ENCODE measurements at regions not wholly inside any gene's neighbourhood (a gene's known extent, or its start where the extent isn't known, plus 50 kb on each side); places are given as distances from the start of the nearest gene placed in this dataset.

DNA sequence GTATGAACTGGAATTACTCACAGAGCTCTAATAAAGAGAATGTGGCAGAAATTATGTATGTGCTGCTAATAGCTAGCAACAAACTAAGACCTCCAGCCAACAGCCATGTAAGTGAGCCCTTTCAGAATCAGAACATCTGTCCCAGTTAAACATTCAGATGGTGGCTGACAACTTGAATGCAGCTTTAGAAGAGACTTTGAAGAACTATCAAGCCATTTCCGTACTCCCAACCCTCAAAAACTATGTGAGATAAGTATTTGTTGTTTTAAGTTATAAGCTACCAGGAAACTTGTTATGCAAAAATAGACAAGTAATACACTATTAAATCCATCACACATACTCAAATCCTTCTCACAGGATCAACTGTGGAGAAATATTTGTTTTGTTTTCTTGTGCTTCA is 205.2 kb upstream of the EDIL3 start (continued):
- TF ChIP-seq, protein P1, sequence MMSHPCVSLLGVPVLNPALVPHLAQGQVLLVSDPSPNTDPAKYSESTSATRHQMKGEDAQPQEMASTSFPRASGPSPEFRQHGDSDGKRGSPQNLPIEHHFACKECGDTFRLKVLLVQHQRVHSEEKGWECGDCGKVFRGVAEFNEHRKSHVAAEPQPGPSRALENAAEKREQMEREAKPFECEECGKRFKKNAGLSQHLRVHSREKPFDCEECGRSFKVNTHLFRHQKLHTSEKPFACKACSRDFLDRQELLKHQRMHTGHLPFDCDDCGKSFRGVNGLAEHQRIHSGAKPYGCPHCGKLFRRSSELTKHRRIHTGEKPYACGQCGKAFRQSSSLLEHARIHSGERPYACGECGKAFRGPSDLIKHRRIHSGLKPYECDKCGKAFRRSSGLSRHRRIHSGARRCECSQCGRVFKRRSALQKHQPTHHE (CRISPR knock-in tag; IDR thresholded peaks at IDR 0.05; ENCODE audit: borderline replicate concordance): no peak
- TF ChIP-seq, protein P2, sequence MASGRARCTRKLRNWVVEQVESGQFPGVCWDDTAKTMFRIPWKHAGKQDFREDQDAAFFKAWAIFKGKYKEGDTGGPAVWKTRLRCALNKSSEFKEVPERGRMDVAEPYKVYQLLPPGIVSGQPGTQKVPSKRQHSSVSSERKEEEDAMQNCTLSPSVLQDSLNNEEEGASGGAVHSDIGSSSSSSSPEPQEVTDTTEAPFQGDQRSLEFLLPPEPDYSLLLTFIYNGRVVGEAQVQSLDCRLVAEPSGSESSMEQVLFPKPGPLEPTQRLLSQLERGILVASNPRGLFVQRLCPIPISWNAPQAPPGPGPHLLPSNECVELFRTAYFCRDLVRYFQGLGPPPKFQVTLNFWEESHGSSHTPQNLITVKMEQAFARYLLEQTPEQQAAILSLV (CRISPR knock-in tag; IDR thresholded peaks at IDR 0.05; ENCODE audit: borderline replicate concordance): no peak
- no peak for TF ChIP-seq KDM1A (CRISPR knock-in tag; IDR thresholded peaks at IDR 0.05)
- no peak for TF ChIP-seq RAD21 (CRISPR knock-in tag; IDR thresholded peaks at IDR 0.05)

DNA sequence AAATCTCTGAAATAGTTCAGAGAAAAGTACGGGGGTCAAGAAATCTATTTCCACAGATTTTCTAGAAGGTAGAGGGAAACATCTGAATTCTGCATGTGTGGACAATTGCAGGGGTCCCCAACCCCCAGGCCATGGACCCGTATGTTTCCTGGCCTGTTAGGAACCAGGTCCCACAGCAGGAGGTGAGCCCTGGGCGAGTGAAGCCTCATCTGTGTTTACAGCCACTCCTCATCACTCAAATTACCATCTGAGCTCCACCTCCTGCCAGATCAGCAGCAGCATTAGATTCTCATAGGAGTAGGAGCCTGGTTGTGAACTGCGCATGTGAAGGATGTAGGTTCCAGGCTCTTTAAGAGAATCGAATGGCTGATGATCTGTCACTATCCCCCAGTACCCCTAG is 200.5 kb upstream of the EDIL3 start:
- ATAC-seq (no peak), DNase-seq (ENCODE audit: low spot score) (no peak), FAIRE-seq (no peak)
- 27% methylated on average over 3 of the region's 5 CpGs for WGBS (ENCODE audit: low lambda C conversion rate)
- no peak overlapping the region for H3K9ac ChIP-seq (ENCODE audit: insufficient read depth, low read depth, low read length)
- ChIA-PET CTCF (ENCODE audit: low intra/inter-chr PET ratio, low total read pairs) (no interaction called here), POLR2A (no interaction called here)
- in situ Hi-C loops (cut with HindIII; ENCODE audit: extremely low pct_ligation_motif_present, low pct_unique_long_range_greater_than_20kb): no loop called here
- H3K27me3 ChIP-seq (ENCODE audit: control insufficient read depth in 1 of 2, insufficient read depth in 2 of 2, low read length in 2 of 2): no peaks in the 10 kb centered on the region
- H3K4me3 ChIP-seq (replicated peaks in 1 of 3; ENCODE audit: insufficient read depth in 1 of 3, low read depth in 2 of 3, low read length in 3 of 3): no peak overlapping the region
- H3K4me1 ChIP-seq (ENCODE audit: insufficient read depth, low read length): no peaks in the 10 kb centered on the region
- H3K4me2 ChIP-seq (ENCODE audit: low read depth, low read length): no peak overlapping the region
- BruUV-seq (replicated peaks): no TSS peak
- no peak overlapping the region for H3K27ac ChIP-seq (ENCODE audit: extremely low read length, insufficient read depth, low read length)
- no peaks in the 10 kb centered on the region for H4K20me1 ChIP-seq (ENCODE audit: insufficient read depth, low read length)
- no peaks in the 10 kb centered on the region for H3K9me3 ChIP-seq (ENCODE audit: low read length)
- no peak overlapping the region for H2AFZ ChIP-seq (ENCODE audit: low read length)
- H3K79me2 ChIP-seq (ENCODE audit: insufficient read depth, low read length): no peaks in the 10 kb centered on the region
- H3K36me3 ChIP-seq (replicated peaks in 1 of 2; ENCODE audit: control insufficient read depth in 1 of 2, insufficient read depth in 2 of 2, low read length in 2 of 2): no peaks in the 10 kb centered on the region
- intact Hi-C loops (cut with micrococcal nuclease; ENCODE audit: unreplicated experiment): no loop called here
- TF ChIP-seq TMF1 (CRISPR knock-in tag; IDR thresholded peaks at IDR 0.05; ENCODE audit: low read depth) (no peak), RFXAP (CRISPR knock-in tag; IDR thresholded peaks at IDR 0.05; ENCODE audit: borderline replicate concordance) (no peak), ARNT (IDR thresholded peaks at IDR 0.05) (no peak), ZSCAN12 (CRISPR knock-in tag; IDR thresholded peaks at IDR 0.05) (no peak), NFYB (CRISPR knock-in tag; IDR thresholded peaks at IDR 0.05) (no peak), BORCS8-MEF2B (CRISPR knock-in tag; IDR thresholded peaks at IDR 0.05) (no peak), ZNF256 (CRISPR knock-in tag; conservative IDR thresholded peaks at IDR 0.05) (no peak), STAG1 (CRISPR knock-in tag; IDR thresholded peaks at IDR 0.05) (no peak), HDAC1 (CRISPR knock-in tag; IDR thresholded peaks at IDR 0.05) (no peak), ZNF577 (CRISPR knock-in tag; IDR thresholded peaks at IDR 0.05; ENCODE audit: borderline replicate concordance, low read depth) (no peak), HHEX (CRISPR knock-in tag; IDR thresholded peaks at IDR 0.05) (no peak), ZNF33B (CRISPR knock-in tag; IDR thresholded peaks at IDR 0.05) (no peak), FOXP1 (IDR thresholded peaks at IDR 0.05) (no peak), FOXP1 (CRISPR knock-in tag; IDR thresholded peaks at IDR 0.05) (no peak), ELF4 (CRISPR knock-in tag; IDR thresholded peaks at IDR 0.05; ENCODE audit: borderline replicate concordance) (no peak), ZNF879 (CRISPR knock-in tag; IDR thresholded peaks at IDR 0.05) (no peak), ZNF143 (CRISPR knock-in tag; IDR thresholded peaks at IDR 0.05) (no peak)
- TF ChIP-seq, protein P3, sequence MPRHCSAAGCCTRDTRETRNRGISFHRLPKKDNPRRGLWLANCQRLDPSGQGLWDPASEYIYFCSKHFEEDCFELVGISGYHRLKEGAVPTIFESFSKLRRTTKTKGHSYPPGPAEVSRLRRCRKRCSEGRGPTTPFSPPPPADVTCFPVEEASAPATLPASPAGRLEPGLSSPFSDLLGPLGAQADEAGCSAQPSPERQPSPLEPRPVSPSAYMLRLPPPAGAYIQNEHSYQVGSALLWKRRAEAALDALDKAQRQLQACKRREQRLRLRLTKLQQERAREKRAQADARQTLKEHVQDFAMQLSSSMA (CRISPR knock-in tag; IDR thresholded peaks at IDR 0.05): no peak
- TF ChIP-seq, protein P4, sequence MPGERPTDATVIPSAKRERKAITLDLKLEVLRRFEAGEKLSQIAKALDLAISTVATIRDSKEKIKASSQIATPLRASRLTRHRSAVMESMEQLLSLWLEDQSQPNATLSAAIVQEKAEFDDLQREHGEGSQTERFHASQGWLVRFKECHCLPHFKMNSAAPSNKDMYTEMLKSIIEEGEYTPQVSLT (CRISPR knock-in tag; IDR thresholded peaks at IDR 0.05; ENCODE audit: borderline replicate concordance, low read depth): no peak
- TF ChIP-seq, protein P5, sequence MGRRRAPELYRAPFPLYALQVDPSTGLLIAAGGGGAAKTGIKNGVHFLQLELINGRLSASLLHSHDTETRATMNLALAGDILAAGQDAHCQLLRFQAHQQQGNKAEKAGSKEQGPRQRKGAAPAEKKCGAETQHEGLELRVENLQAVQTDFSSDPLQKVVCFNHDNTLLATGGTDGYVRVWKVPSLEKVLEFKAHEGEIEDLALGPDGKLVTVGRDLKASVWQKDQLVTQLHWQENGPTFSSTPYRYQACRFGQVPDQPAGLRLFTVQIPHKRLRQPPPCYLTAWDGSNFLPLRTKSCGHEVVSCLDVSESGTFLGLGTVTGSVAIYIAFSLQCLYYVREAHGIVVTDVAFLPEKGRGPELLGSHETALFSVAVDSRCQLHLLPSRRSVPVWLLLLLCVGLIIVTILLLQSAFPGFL (CRISPR knock-in tag; IDR thresholded peaks at IDR 0.05): no peak

Data from HepG2 (cell line).